ENCODE measurements at regions not wholly inside any gene's neighbourhood (a gene's known extent, or its start where the extent isn't known, plus 50 kb on each side); places are given as distances from the start of the nearest gene placed in this dataset.

- no peak for DNase-seq
These were observed 137.3 kb downstream of the TWIST2 start for GRCh38 chr2:238985041-238985729.

DNA sequence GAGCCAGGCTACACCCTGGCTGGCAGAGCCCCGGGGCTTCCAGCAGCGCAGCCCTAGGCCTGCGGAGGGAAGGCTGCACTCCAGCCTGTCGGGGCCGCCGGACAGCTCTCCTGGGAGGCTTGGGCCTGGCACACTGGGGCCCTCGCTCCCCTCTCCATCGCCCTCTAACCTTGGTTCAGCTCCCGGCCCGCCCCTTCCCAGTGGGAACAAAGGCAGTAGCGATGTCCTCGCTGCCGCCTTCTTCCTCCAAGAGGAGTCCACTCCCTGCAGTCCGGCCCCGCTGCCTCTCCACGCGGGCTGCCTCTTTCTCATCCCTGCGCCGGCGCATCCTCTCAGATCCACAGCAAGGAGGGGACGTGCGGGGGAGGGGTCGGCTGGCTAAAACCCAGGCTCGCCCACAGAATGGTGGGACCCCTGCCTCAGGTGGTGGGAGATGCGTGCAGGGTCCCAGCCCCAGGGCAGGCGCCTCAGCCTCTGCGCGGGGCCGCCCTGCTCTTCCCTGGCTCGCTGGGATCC is 138.1 kb downstream of the TWIST2 start:
- DNase-seq, result no peak

- DNase-seq, result no peak
These were observed 138.8 kb downstream of the TWIST2 start for GRCh38 chr2:238986491-238987351.

GRCh38 chr2:238987352-238987981 is 139.6 kb downstream of the TWIST2 start:
- no peak for DNase-seq

GRCh38 chr2:238988105-238988504 is 140.2 kb downstream of the TWIST2 start:
- DNase-seq, result no peak

DNA sequence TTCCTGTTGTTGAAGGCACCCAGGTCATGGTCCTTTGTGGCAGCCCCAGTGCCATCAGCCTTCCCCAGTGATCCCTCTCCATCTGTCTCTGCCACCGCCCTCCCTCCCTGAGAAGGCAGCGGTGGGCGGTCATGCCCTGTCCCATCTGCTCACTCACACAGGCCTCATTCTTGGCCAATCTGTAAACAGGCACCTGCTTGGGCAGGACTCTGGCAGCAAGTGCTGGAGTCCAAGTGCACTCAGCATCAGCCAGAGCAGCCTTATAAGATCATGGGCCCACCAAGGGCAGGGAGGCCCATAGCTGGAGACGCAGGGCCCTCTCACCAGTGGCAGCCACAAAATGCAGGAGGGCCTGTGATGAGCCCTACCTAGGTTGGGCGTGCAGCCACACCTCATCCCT is 140.9 kb downstream of the TWIST2 start:
- no peak for DNase-seq

GRCh38 chr2:238989484-238989883 is 141.6 kb downstream of the TWIST2 start:
- no peak for DNase-seq

DNA sequence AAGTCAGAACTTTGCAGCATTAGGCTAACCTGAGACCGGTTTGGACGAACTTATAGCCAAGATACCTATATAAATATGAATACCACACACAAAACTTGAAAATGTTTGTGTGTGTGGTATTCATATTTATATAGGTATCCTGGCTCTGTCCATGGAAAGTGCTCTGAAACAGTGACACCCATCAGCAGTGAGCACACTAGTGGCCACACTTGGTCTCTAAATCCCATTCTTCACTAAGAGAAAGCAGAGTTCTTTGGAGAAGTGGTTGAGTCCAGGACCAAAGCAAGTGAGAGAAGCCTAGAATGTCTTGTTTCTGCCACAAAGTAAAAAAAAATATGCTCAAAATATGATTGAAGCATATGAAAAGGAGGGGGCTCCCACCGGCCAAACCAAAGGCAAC is 146.5 kb downstream of the TWIST2 start:
- no peak for DNase-seq

GRCh38 chr2:238994876-238995275 is 147.0 kb downstream of the TWIST2 start:
- DNase-seq, result no peak

DNA sequence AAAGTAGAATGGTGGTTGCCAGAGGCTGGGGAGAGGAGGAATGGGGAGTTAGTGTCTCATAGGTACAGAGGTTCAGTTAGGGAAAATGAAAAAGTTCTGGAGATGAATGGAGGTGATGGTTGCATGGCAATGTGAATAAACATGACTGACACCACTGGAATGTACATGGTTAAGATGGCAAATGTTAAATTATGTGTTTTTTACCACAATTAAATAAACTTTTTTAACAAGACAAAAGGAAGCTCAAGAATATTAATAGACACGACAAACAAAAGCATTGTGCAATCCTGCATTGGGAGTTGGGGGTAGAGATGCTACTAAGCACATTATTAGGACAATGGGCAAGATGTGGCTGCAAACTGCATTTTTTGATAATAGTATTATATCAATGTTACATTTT is 147.7 kb downstream of the TWIST2 start:
- DNase-seq, result no peak

DNA sequence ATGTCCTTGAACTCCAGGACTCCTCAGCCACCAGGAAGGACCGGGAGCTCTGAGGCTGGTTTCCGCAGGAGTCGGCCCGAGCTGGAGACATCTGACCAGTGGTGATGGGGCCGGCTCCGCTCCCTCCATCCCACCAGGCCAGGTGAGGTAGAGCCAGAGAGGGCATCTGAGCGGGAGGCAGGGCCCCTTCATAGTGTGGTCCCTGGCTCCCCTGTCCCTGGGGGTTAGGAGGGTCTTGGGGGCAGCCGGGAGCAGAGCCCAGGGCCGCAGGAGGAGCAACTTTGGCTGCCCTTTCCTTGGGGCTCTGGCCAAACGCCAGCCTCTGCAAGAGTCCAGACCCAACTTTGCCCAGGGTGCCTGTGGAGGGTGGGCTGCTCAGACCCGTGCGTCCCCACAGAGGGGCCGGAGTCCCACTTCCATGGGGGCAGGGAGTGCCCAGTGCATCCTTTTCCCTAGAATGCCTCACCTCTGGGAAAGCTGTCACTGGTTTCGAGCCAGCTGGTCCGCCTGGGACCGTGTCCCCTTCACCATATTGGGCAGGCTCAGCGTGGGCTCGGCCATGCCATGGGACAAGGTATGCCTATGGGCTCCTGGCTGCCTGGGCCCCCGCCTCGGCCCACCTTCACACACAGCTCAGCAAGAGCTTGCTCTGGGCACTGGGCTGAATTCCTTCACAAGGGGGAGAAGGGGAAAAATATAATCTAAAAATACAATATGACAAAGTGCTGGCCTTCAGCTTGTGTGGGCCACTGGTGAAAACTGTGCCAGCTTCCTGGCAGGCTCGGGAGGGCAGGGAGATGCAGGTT is 148.6 kb downstream of the TWIST2 start:
- DNase-seq, result no peak

DNA sequence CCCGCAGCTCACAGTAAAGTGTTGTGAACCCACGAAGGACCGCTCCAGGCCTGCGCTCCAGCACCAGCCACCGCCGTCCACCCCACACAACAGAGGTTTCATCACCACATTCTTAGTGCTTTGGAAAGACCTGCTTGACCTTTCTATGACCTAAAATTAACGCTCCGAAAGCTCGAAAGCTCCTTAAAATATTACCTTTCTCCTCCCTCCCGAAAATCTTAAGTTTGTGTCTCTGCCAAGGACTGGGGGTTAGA is 149.2 kb downstream of the TWIST2 start:
- no peak for DNase-seq

GRCh38 chr2:238997684-238998083 is 149.8 kb downstream of the TWIST2 start:
- no peak for DNase-seq

Measured in dermis blood vessel endothelial cell (primary cell).